HG02759 (cell line): ENCODE measurements at regions not wholly inside any gene's neighbourhood (a gene's known extent, or its start where the extent isn't known, plus 50 kb on each side); places are given as distances from the start of the nearest gene placed in this dataset.
A peak's percentile ranks its signal among the peaks of the same experiment; 100 is the strongest.
"Not testable (repeated sequence)": the region's sequence is repeated elsewhere in the genome, so short reads cannot be mapped to it uniquely, and the experiment has no call there.

Experiments used
- ATAC-seq: cut with Tn5 transposase; IDR thresholded peaks from one replicate; pipeline ENCODE4 v1.9.1; 2021; ENCODE audit warnings: mild to moderate bottlenecking, moderate library complexity; ENCODE audit not compliant: unreplicated experiment

- ATAC-seq: peak; percentile 62
Measured at GRCh38 chr7:20466543-20467021, 135.9 kb downstream of the ITGB8 start.

- no peak for ATAC-seq
Measured at GRCh38 chr7:20470082-20470481, 139.4 kb downstream of the ITGB8 start.

GRCh38 chr7:20470726-20471125 lies 140.0 kb downstream of the ITGB8 start:
- no peak for ATAC-seq

GRCh38 chr7:20474249-20474648 lies 141.2 kb upstream of the ABCB5 start:
- ATAC-seq: no peak

DNA sequence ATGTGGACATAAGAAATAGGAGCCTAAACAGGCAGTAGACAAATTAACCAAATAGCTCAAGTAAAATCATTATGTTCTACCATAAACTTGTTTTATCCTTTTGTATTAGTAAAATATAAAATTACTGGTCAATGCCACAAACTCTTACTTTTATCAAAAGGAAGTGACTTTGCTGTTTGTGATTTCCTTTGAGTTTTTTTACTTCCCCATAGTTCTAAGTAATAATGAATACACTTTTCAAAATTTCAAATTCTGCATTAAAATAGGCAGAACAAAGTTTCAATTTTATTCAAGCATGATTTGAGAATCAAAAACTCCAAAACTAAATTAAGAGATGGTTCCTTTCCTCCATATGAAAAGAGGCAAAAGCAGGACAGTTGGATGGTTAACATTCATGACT lies 139.7 kb upstream of the ABCB5 start:
- no peak for ATAC-seq

- no peak for ATAC-seq
Measured at GRCh38 chr7:20477067-20477466, 138.4 kb upstream of the ABCB5 start.

GRCh38 chr7:20479706-20480105 lies 135.8 kb upstream of the ABCB5 start:
- ATAC-seq: no peak

DNA sequence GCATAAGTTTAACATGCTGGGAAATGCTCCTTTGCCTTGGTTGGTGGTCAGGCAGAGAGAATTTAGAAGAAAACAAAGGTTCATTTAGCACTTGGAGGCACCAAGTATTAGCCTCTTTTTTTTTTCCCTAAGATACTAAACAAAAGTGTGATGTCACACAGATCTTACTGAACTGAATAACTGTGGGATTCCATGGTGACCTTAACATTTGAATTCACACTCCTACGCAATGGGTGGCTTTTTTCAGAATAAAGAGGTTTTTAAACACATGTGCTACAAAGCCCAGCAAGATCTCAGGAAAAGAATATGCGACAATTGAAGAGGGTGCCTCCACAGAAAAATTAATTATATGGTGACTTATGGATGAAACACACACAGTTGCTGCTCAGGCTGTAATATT lies 133.4 kb upstream of the ABCB5 start:
- ATAC-seq: no peak

DNA sequence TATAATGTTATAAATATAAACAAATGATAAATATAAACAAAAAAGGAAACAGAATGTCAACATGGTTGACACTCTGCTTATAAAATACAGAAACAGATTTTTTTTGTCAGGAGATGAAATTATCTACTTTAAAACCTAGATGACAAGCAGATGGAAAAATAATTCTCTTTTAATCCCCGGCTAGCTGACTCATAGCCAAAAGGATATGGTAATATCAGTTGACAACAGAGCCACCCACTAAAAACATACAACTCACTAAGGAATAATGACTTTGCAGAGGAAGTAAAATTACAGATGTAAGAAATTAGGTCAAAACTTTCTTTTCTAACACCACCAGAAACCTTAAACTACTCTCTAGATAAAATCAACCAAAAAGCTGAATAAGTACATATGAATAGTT lies 131.1 kb upstream of the ABCB5 start:
- no peak for ATAC-seq

DNA sequence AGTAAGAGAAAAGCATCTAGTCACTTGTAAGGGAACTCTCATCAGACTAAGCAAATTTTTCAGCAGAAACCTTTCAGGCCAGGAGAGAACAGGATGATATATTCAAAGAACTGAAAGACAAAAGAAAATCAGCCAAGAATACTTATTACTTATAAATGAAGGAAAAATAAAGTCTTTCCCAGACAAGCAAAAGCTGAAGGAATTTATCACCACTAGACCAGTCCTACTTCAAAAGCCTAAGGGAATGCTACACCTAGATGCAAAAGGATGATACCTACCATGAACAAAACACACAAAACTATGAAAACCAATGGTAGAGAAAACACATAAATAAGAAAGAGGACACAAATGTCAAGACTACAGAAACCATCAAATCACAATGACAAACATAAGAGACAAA lies 126.6 kb upstream of the ABCB5 start:
- ATAC-seq: no peak

DNA sequence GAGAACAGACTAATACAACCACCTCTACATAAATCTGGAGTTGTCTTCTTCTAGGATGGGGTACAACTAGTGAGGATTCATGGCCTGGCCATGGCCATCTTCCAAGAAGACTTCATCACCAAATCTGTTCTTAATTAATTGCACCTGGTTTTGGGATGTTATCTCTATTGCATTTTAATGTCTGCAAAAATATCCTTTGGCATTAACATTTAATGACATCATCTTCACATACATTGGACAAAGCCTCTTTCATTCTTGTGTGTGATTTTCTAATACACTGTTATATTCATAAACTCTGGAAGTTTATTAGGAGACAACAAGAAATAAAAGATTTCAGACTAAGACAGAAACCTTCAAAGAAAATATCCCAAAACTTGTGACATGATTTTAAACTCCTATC lies 124.2 kb upstream of the ABCB5 start:
- ATAC-seq: no peak

GRCh38 chr7:20494566-20494965 lies 120.9 kb upstream of the ABCB5 start:
- ATAC-seq: no peak

DNA sequence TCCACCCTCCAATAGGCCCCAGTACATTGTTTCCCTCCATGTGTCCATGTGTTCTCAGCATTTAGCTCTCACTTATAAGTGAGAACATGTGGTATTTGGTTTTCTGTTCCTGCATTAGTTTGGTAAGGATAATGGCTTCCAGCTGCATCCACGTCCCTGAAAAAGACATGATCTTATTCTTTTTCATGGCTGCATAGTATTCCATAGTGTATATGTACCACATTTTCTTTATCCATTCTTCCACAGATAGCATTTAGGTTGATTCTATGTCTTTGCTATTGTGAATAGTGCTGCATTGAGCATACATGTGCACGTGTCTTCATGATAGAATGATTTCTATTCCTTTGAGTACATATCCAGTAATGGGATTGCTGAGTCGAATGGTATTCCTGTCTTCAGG lies 114.0 kb upstream of the ABCB5 start:
- ATAC-seq: not testable (repeated sequence)

DNA sequence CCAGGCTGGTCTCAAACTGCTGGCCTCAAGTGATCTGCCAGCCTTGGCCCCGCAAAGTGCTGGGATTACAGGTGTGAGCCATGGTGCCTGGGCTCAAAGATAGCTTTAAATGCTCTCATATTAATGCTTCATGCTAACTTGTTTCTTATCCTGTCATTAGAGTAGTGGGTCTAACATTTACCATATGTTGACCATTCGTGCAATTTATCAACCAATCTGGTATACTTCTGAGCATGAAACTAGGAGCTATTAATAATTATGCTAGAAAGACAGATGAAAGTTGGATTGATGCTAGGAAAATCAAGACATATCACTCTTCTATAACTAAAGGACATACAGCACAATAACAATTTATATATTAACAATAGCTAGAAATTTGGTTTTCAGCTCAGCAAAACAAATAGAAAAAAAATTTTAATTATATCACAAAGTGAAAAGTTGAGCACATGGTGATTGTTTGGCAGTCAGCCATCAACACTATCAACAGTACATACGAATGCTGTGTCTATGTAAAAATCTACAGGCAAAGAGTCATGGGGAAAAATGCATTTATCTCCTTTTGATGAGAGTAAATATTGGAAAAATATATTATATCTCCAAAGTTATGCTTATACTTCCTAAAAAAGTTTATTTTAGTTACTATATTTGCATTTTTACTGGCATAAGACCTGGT lies 112.1 kb upstream of the ABCB5 start:
- no peak for ATAC-seq

DNA sequence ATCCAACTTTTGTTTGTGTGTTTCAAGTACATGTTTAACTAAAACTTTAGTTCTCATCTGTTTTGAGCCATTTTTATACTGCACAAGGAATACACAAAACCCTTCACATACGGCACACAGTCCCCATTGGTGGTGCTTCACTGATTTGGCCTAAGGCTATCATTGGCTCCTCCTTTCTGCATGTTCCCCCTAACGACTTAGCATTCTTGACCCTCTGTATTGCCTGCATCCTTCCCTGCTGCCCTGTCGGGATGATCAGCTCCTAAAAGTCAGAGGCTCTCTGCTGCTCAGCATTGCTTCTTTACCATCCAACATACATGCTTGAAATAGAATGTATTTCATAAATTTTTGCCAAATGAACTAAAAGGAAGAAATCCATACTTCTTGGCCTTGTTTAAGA lies 111.4 kb upstream of the ABCB5 start:
- ATAC-seq: no peak

- ATAC-seq: no peak
Measured at GRCh38 chr7:20506175-20506574, 109.3 kb upstream of the ABCB5 start.

GRCh38 chr7:20507157-20507556 lies 108.3 kb upstream of the ABCB5 start:
- ATAC-seq: no peak

DNA sequence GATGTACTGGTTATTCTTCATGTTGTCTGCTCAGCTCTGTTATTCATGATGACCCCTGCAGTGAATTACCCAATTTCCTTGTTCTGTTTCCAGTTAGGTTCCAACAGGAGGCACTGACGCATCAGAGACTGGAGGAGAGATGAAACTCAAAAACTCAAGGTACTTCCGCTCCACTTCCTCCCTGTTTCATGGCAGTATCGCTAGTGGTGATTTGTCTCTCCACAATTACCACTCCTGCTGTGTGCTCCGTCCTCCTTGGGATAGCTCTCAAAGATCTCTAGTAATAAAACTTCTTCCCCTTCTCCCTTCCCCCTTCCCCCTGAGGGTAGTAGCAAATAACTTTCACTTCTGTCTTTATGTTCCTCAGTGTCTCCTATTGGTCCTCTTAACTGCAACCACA lies 107.4 kb upstream of the ABCB5 start:
- no peak for ATAC-seq

GRCh38 chr7:20509892-20510572 lies 105.4 kb upstream of the ABCB5 start:
- ATAC-seq: no peak

DNA sequence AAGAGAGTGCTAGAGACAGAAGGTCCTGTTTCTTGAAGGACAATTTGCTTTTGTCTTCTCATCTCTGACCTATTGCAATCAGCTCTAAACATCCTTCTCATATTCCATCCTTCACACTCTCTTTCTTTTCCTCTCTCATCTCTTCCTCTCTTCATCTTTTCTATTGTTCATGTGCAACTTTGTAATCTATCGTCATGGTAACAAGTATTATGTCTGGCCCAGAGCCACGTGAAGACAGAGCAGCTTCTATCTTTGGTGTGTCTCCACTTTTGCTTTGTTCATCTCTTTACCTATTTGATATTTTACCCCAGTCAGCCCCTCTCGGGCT lies 104.9 kb upstream of the ABCB5 start:
- ATAC-seq: no peak

GRCh38 chr7:20513341-20513740 lies 102.1 kb upstream of the ABCB5 start:
- no peak for ATAC-seq

GRCh38 chr7:20513897-20514296 lies 101.6 kb upstream of the ABCB5 start:
- ATAC-seq: no peak

GRCh38 chr7:20514364-20514763 lies 101.1 kb upstream of the ABCB5 start:
- no peak for ATAC-seq
